GM12865 (cell line): ENCODE measurements at regions not wholly inside any gene's neighbourhood (a gene's known extent, or its start where the extent isn't known, plus 50 kb on each side); places are given as distances from the start of the nearest gene placed in this dataset.

Experiments
- DNase-seq: peaks from one replicate; pipeline ENCODE4 v3.0.0; 2010; ENCODE audit warnings: low read depth
- H3K4me3 ChIP-seq: 2 replicates; pipeline ENCODE4 v1.5.1; 2011; ENCODE audit warnings: mild to moderate bottlenecking, low read depth, low read length, control low read depth
- TF ChIP-seq, protein P1 (sequence below): IDR thresholded peaks from 2 replicates; pipeline ENCODE4 v1.5.1; 2011; ENCODE audit warnings: low read length, control low read depth, low read depth, inconsistent platforms; ENCODE audit not compliant: insufficient read depth; ENCODE audit errors: missing control alignments

DNA sequence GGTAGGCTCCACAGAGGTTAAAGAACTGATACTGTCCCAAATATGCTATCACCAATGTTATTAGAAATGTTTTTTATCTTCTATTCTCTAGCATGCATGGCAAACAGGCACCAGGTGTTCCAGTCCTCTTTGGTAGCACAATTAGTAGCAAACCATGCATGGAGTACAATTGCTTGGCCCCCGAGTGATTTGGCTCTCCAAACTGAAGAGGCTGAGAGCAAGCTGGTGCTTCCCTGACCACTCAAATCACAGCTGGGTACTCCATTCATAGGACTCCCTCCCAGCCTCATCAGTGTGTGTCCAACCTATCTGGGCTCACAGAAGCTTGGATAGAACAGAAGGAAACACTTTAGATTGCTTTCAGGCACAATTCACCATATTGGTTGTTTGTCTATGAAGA lies 93.4 kb downstream of the DIO2 start:
- TF ChIP-seq, protein P1, sequence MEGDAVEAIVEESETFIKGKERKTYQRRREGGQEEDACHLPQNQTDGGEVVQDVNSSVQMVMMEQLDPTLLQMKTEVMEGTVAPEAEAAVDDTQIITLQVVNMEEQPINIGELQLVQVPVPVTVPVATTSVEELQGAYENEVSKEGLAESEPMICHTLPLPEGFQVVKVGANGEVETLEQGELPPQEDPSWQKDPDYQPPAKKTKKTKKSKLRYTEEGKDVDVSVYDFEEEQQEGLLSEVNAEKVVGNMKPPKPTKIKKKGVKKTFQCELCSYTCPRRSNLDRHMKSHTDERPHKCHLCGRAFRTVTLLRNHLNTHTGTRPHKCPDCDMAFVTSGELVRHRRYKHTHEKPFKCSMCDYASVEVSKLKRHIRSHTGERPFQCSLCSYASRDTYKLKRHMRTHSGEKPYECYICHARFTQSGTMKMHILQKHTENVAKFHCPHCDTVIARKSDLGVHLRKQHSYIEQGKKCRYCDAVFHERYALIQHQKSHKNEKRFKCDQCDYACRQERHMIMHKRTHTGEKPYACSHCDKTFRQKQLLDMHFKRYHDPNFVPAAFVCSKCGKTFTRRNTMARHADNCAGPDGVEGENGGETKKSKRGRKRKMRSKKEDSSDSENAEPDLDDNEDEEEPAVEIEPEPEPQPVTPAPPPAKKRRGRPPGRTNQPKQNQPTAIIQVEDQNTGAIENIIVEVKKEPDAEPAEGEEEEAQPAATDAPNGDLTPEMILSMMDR: no peak
- DNase-seq: no peak
- no peak overlapping the region for H3K4me3 ChIP-seq

DNA sequence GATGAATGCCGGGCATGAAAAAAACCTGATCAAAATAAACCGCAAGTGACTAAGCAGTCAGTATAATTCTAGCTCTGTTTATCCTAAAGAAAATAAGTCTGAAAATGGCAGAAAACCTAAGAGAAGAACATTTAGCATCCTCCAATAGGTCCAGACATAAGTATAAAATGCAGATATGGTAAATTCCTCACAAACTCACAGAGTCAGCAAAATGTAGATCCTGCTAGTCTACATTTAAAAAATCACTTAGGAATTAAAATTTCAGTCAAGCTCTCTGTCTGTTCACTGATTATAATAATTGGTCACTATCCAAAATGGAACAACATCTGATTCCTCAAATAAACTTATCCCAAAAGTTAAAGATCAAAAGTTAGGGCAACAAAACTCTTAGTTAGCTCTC lies 95.1 kb downstream of the DIO2 start:
- no peak overlapping the region for H3K4me3 ChIP-seq
- TF ChIP-seq, protein P1: no peak
- DNase-seq: no peak

DNA sequence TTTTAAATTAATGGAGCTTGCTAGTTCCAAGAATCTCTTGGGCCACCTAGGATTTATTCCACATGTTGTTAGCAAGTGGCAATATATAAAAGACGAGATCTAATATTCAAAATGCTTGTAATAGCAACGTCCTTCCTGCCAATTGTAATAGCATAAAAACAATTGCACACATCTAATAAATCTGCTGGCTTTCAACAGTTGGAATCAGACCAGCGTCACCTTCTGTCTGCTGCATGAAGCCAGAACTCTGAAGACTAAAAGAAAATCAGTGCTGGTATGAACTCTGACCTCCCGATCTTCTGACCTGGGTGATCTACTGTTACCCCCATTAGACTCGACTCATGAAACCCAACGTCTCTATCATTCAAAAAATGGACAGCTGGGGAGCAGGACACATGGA lies 100.6 kb downstream of the DIO2 start:
- TF ChIP-seq, protein P1: no peak
- H3K4me3 ChIP-seq: no peak overlapping the region
- DNase-seq: no peak

DNA sequence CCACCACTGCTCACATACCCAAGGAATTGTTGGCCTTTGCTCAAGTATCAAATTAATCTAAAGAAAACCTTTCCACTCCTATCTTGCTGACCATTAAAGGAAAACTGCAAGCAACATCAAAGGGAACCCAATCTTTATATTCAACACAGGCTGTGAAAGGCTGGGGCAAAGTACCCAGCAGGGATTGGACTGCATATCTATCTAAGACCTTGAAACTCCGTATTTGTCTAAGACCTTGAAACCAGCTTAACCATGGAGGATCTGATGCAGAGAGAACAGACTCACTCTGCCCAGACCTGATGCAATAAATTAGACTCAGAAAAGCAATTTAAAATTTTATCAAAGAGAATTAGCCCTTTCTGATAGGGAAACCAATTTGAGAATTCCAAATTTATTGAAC lies 102.2 kb downstream of the DIO2 start:
- TF ChIP-seq, protein P1: no peak
- no peak overlapping the region for H3K4me3 ChIP-seq
- no peak for DNase-seq

DNA sequence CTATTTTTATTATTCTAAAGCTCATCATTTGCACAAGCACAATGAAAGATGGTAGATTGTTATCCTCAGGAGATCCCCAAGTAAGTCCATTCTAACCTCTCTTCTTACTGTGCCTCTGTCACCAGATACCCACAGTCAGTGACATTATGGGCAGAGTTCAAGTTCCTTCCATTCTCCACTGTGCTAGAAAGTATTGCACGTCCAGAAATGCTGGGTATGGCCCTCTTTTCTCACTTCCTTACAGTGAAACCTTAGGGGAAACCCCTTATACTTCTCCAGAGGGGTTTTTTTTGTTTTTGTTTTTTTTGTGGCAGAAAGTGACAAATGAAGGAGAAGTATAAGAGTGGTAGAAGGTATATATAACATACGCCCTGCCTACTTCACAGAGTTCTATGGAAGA lies 102.9 kb downstream of the DIO2 start:
- DNase-seq: no peak
- TF ChIP-seq, protein P1: no peak
- H3K4me3 ChIP-seq: no peak overlapping the region

DNA sequence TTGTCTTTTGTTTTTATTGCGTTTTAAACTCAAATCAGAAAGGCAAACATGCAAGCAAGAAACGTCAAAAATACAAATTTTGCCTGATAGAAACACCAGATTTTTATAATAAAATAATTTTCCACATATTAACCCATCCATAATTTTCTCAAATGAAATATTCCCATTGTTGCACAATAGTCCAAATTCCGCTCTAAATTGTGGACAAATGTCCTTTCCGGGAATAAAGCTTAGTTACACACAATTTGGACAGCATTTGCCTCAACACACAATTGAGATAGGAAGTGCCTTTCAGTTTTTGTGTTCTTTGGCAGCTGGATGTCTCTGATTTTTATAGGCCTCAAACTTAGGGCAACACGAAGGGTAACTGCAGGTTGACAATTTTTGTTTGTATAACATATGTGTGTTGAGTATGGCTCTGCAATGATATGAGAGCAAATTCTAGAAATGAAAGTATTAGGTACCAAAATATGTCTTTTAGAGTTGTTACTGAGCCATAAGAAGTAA lies 105.8 kb downstream of the DIO2 start:
- DNase-seq: no peak
- H3K4me3 ChIP-seq: no peak overlapping the region
- TF ChIP-seq, protein P1: no peak

DNA sequence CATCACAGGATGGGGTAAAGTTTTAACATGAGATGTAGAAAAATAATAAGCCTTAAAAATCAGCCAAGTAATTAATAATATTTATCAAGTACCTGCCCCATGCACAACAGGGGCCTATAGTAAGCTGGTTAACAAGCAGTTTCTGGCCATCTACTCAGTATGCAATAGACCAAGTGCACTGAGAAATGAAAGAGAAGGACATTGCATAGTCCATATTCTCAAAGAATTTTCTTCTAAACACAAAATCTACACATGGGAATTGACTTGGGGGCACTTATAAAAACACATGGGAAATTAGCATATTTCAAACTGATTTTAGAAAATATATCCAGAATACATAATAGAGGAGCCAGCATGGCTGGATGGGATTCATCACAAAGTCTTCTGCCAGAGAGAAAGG lies 109.5 kb downstream of the DIO2 start:
- TF ChIP-seq, protein P1: no peak
- no peak overlapping the region for H3K4me3 ChIP-seq
- DNase-seq: no peak
